ENCODE measurements at regions not wholly inside any gene's neighbourhood (a gene's known extent, or its start where the extent isn't known, plus 50 kb on each side); places are given as distances from the start of the nearest gene placed in this dataset.

DNA sequence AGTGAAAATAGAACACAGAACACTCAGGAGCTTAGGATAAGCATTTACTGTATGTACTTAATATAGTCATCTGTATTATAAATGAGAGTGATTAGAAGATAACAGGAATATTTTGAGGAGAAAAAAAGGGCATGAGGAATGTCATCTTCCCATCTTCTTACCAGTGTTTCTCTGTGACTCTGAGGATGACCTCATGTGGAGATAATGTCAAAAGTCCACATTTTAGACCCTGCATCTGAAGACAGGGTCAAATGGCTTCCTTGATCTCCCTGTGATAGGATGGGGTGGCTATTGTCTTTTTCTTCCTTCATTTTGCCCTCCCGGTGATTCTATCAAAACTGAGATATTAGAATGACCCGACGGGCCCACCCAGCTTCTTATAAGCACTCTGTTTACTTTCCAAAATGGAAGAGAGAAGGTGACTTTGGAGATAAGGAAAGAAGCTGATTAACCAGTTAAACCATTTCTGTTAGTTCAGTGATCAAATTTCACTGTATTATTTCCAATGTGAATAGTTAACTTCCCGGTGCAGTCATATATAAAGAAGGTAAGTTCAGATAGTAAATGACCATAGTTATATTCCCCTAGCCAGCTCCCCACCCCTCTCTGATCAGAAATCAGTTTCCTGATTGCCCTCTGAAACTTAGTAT lies 115.7 kb upstream of the SALL4 start:
- DNase-seq, result no peak

DNA sequence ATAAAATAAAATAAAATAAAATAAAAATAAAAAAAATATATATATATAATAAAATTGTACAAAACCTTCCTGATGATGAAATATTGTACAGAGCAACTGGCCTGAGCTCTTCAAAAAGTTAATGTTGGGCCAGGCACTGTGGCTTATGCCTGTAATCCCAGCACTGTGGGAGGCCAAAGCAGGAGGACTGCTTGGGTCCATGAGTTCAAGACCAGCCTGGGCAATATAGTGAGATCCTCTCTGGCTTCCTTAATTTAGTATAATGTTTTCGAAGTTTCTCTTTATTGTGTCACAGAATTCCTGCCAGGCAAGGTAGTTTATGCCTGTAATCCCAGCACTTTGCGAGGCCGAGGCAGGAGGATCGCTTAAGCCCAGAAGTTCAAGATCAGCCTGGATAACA lies 113.9 kb upstream of the SALL4 start:
- DNase-seq, result no peak

DNA sequence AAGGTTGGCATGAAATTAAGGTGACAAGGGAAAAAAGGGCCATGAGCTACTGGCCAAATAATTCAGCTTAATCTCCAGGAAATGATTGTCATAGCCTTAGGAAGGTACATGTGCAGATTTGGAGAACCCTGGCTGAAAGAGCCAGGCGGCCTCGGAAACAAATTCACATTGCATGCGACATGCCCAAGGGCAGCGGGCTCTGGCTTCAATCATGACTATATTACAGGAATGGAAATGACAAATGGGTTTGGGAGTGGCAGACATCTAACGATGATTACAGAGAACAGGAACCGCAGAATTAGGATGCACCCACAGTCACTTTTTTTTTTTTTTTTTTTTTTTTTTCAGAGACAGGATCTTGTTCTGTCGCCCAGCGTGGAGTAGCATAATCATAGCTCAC lies 112.4 kb upstream of the SALL4 start:
- no peak for DNase-seq

DNA sequence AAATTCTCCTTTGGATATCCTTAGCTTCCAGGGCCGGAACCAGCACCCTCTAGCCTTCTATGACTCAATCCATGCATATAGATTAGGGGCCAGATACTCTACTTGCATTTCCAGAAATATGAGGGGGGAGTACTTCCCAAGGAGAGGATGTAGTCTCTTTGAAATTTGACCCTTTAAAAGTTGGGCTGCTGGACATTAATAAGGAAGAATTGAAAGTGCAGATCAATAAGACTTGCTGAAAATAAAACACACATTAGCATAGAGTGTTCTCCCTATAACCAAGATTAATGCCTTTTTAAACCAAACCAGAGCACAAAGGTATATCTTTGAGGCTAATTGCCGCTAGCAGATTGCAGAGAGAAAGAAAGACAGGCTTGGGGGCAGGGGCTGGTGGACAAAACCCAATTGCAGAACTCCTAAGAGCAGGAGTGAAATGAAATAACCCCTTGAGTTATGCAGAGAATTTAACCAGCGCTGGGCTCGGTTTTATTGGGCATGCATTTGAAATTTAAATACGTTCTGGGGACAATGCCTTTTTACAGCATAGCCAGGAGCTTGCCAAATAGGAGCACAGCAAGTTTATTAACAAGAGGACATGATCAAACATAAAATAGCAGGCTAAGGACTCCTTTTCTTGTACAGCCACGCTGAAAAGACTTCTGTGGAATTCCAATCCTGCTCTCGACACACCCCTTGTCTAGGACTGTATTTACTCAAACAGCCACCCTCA lies 108.2 kb upstream of the SALL4 start:
- DNase-seq, result no peak

DNA sequence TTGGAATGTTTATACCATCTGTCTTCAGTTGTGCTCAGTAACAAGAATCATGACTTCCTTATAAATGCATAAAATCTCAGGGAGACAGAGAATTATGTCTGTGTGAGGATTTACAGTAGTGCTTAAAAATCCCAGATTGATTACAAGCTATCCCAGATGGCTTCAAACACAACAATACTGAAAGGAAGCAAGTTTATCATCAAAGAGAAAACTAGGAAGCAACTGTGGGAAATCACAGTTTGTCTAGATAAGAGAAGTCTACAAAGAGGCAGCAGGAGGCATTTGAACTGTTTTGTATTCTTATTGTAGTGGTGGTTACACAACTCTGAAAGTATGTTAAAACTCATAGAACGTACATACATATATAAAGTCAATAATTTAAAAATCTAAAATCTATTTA lies 104.4 kb upstream of the SALL4 start:
- no peak for DNase-seq

DNA sequence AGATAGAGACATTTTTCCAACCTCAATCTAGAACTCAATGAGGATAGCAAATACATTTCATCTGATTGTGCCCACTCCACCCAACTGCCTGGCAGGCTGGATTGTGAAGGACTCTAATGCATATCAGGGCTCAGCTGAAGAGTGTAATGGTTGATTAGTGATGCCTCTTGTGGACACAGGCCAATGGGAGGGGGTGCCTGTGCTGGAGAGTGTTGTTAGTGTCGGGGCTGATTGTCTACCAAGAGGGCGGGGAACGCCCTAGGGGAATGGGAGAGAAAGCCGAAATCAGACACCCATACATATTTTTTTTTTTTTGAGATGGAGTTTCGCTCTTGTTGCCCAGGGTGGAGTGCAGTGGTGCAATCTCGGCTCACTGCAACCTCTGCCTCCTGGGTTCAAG lies 103.7 kb upstream of the SALL4 start:
- DNase-seq, result no peak

DNA sequence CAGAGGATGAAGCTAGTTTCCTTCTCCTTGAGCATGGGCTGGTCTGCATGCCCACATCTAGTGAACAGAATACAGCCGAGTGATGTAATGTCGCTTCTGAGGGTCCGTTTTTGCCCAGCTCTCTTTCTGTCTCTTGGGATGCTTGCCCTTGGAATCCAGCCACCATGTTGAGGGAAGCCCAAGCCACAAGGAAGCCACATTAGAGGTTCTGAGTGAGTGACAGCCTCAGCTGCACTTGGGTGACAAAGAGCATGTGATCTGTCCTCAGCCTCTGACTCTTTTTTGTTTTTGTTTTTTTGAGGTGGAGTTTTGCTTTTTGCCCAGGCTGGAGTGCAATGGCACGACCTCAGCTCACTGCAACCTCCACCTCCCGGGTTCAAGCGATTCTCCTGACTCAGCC lies 100.6 kb upstream of the SALL4 start:
- DNase-seq, result no peak

DNA sequence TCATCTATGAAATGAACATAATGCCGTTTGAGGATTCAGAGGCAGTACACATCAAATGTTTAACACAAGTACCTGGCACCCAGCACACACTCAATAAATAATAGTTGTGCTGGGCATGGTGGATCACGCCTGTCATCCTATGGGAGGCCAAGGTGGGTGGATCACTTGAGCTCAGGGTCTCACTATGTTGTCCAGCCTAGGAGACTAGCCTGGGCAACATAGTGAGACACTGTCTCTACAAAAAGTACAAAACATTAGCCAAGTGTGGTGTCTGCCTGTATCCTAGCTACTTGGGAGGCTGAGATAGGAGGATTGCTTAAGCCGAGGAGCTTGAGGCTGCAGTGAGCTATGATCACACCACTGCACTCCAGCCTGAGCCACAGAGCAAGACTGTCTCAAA lies 98.1 kb upstream of the SALL4 start:
- no peak for DNase-seq

DNA sequence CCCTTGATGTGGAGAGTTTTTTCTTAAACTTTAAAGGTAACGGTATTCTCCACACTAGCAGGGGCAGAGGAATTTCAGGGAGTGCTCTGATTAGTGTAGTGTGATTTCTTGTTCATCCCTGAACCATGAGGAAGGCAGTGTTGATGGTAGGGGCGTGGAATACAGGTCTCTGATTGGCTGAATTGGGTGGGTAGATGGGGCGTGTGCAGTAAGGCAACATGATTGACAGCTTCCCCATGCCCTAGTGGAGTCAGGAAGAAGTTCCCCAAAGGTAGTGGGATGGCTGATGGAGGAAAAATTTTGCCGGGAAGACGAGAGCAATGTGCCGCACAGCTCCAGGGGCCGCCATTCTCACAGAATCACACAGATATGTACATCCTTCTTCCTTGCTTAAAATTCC lies 97.4 kb upstream of the SALL4 start:
- no peak for DNase-seq

DNA sequence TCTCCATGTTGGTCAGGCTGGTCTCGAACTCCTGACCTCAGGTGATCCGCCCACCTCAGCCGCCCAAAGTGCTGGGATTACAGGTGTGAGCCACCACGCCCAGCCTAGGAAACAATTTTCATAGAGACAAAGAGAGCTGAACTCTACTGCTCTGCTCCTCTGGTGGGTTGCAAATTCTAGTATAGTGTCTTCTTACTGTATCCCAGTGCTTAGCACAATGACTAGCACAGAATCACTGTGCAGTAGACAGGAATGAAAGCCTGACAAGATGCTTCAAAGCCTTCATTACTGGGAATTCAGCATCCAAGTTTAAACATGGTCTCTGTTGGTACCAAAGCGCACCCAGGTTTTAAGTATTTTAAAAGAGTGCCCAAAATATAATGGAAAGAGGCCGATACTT lies 96.5 kb upstream of the SALL4 start:
- DNase-seq, result no peak

DNA sequence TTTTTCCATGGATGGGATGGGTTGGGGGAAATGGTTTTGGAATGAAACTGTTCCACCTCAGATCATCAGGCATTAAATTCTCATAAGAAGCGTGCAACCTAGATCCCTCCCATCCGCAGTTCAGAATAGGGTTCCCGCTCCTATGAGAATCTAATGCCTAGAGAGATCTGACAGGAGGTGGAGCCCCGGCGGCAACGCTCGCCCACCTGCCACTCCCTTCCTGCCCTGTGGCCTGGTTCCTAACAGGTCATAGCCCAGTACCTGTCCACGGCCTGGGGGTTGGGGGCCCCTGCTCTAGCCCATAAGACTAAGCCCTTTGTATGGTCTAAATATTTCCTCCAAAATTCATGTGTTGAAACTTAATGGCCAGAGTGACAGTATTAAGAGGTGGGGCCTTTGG lies 92.3 kb upstream of the SALL4 start:
- DNase-seq, result no peak

DNA sequence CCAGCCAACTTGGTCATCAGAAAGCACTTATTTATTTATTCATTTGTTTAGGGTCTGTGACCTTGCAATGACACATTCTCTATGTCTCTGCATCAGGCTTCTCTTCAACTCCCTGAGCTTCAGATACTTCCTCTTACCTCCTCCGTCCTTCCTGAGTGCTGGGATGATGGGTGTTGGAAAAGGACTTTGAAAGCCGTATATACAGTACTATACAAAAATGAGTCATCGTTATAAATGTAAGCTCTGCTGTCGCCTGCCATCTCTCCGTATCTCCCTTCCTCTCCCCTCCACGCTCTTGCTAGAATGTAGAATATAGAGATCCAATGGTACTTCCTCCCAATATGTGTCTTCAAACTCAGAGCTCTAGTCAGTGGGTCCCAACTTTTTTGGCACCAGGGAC lies 91.9 kb upstream of the SALL4 start:
- no peak for DNase-seq

DNA sequence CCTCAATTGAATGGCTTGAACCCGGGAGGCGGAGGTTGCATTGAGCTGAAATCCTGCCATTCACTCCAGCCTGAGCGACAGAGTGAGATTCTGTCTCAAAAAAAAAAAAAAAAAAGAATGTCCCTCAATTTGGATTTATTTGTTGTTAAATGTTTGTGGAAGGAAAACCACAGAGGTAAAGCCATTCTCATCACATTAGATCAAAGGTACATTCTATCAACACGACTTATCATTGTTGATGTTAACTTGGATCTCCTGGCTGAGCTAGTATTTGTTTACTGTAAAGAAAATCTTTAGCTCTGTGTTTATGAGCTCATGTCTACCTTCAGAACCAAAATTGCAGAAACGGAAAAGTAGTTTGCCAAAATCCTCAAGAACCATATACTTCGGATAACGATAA lies 91.4 kb upstream of the SALL4 start:
- DNase-seq, result no peak

DNA sequence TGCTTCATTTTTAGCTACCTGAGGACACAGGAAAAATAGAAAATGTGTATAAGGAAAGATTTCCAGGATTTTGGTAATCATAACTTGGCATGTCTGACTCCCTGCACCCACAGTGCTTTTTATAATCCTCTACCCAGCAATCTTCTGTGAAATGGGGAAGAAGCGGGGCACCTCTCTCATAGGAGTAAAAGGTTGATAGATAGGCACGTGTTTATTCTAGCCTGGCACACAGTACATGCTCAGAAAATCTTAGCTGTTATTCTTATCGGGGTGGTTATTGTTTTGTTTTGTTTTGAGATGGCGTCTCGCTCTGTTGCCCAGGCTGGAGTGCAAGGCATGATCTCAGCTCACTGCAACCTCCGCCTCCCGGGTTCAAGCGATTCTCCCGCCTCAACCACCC lies 87.7 kb upstream of the SALL4 start:
- DNase-seq, result no peak

DNA sequence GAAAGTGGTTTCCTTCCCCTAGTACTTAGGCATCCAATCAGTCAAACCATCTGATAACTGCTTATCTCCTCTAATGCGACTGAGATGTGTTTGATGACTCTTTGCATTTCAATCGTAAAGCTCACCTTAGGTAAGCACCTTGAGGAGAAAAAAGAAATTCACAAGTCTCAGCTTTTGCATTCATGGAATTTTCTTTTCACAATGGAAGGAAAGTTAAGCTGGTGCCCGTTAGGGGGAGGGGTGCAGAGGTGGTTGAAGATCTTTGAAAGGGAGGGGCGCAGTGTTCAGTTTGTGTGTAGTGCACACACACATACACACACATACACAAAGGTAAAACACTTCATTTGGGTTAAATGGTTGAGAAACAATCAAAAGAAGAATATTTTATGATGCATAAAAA lies 87.1 kb upstream of the SALL4 start:
- no peak for DNase-seq

DNA sequence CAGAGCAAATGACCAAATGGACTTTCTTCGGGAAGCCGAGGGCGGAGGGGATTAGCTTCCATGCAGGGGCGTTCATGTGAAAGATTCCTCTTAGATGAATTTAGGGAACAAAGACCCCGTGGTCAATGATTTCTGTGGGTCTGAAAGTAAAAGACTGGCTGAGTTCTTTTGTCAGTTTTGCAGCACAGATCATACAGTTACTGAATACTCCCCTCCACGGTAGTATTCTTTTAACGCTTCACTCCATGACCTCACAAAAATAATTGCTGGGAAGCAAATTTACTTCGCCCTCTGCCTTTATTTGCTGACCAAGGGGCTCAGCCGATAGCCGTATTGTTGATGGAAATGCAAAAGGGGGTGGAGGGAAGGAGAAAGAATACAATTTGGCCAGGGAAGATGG lies 86.0 kb upstream of the SALL4 start:
- no peak for DNase-seq

DNA sequence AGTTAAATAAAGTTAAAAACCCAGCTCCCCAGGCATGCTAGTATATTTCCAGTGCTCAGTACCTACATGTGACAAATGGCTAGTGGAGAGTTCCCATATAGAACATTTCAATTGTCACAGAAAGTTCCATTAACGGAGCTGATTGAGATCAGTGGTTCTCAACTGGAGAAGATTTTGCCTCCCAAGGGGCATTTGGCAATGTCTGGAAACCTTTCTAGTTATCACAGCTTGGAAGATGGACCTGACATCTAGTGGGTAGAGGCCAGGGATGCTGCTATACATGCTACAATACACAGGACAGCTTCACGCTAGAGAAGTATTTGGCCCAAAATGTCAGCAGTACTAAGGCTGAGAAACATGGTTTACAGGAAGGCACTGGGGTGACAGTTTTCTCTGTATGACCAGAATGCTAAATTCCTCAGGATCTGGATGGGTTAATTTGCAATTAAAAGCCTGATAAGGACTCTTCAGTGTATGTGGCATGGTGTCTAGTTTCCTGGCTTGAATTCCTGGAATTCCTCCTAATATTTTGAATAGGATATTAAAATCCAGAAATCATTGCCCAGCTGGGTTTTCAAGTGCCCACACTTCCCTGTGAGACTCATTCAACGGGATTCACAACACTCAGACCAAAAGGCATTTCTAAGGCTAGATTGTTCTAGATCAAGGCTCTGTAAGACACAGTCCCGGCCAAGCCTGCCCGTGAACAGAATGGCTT lies 84.7 kb upstream of the SALL4 start:
- DNase-seq, result no peak

DNA sequence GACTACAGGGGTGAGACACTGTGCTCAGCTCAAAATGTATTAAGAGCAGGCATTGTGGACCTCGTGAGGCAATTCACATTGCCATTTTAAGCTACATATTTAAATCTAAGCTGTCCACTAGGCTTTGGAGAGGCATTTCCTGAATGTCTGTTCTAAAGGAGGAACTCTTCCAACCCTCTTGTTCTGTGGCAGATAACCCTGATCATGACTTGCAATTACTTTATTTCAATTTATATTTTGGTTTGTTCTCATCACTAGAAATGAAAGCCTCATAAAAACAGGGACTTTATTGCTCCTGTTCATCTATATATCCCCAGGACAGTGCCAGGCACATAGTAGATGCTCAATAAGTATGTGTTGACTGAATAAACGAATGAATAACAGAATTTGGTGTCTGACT lies 84.0 kb upstream of the SALL4 start:
- DNase-seq, result no peak

DNA sequence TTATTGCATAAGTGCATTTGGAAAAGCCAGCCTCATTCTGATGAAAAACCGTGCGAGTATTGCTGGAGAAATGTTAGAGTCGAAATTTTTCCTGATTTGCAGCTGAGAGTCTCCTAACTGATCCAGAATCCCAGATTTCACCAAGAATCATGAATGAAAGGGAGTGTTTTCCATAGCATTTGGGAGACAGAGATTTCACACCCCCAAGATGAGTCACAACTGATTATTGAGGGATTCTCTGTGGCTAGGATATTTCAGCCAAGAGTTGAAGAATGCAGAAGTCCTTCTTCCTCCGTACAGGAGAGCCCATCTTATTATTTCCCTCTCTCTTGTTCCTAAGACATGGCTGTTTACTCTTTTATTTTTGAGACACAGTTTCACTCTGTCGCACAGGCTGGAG lies 82.2 kb upstream of the SALL4 start:
- DNase-seq, result no peak

DNA sequence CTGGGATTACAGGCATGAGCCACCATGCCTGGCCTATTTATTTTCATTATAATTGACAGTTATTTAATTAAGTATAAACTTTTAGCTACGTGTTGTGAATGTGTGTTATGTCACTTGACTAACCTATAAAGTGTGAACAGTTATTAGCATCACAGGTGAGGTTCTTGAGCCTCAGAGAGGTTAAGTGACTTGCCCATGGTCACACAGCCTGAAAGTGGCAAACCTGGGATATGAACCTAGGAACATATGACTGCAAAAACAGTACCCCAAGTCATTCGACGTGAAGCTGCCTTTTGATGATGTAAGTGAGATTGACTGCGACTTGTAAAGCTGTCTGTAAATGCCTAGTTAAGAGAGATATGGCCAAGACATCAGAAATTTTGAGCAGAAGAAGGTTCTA lies 77.9 kb upstream of the SALL4 start:
- no peak for DNase-seq

DNA sequence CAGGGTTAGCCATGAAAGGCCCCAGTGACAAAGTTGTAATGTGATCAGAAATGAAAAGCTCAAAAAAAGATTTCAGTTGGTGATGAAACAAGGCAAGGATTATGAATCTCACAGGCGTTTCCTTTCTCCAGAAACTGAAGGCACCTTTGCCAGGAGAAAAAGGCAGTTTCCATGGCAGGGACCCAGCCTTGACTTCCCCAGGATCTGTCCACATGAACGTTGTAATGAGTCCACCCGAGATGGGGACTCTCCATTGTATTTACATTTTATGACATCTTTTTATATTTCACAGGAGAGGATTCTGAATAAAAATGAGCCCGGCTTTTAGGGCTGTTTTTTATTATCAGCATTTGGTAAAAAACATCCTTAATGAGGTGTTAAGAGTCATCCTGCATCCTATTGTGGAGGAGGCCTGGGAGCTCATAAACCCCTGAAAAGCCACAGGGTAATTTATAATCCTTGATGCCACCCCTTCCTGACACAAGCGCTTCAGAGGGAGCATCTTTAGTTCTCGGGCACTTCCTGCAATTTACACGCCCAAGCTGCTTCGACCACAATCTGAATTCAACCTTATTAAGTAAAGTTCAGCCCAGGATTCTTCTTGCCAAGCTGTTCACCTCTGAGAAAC lies 74.1 kb upstream of the SALL4 start:
- no peak for DNase-seq

DNA sequence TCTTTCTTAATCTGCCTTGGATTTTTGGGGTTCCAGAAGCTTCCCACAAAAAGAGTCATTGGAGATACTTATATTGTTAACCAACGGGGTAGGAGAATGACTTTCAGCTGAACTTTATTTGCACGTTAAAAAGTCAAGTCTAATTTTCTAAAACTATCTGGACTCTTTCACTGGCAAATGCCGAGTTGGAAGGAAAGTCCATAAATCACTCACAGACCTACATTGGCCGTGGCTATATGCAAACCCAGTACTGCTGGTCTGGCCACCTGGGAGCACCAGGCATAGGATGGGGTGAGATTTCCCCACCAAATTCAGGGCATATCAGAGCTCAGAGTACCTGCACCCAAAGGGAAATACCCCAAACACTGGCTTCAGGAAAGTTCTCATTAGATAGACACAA lies 71.3 kb upstream of the SALL4 start:
- no peak for DNase-seq

DNA sequence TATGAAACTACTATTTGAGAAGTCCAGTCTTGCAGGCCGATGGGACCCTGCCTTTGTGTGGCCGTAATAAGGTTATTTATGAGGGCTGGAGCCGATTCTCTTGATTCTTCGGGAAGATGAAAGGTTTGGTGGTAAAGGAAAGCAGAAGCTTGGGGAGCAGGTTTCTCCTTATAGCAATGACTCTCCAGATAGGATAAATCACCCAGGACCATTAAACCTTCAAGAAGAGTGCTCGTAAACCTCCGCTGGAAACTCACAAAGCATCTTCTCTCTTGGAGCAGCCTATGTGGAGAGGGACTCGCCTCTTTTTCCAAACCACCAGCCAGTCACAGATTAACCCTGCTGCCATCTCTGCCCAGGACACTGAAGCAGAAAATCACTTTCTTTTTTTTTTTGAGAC lies 69.6 kb upstream of the SALL4 start:
- no peak for DNase-seq

DNA sequence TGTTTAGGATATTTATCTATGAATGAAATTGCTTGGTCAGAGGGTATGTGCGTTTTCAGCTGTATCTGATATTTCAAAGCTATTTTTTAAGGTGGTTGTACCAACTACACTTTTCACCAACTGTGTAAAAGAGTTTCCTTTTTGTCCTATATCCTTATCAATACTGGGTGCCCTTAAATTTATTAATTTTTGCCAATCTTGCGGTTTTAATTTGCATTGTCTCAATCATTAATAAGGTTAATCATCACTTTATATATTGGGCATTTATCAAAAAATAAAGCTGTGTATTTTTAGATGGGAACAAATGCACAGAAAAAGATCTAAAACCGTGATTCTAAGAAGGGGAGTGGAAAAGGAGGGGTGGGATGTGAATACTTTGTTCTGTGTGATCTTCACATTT lies 66.7 kb upstream of the SALL4 start:
- DNase-seq, result no peak
